Skeletal muscle tissue (tissue), 3 donors: ENCODE measurements at regions not wholly inside any gene's neighbourhood (a gene's known extent, or its start where the extent isn't known, plus 50 kb on each side); places are given as distances from the start of the nearest gene placed in this dataset.
"Not testable (repeated sequence)": the region's sequence is repeated elsewhere in the genome, so short reads cannot be mapped to it uniquely, and the experiment has no call there.

ENCODE experiments used
- H3K27ac ChIP-seq: one replicate; pipeline ENCODE4 v1.7.0; 2013; ENCODE audit warnings: mild to moderate bottlenecking, low read depth, low read length, inconsistent platforms
- H3K27me3 ChIP-seq, 3 donors: one replicate each; pipeline ENCODE4 v1.7.0; 2013; ENCODE audit warnings: low read length in 3 of 3; ENCODE audit not compliant: control insufficient read depth in 3 of 3, insufficient read depth in 3 of 3
- H3K36me3 ChIP-seq, 3 donors: one replicate each; pipeline ENCODE4 v1.7.0; 2013; ENCODE audit warnings: low read length in 3 of 3; ENCODE audit not compliant: control insufficient read depth in 3 of 3, insufficient read depth in 3 of 3
- H3K4me1 ChIP-seq, 3 donors: one replicate each; pipeline ENCODE4 v1.7.0; 2013; ENCODE audit warnings: low read length in 3 of 3, mild to moderate bottlenecking in 3 of 3; ENCODE audit not compliant: control insufficient read depth in 3 of 3, insufficient read depth in 3 of 3
- H3K4me3 ChIP-seq, 3 donors: one replicate each; pipeline ENCODE4 v1.7.0; 2013; ENCODE audit warnings: low read length in 3 of 3
- H3K9ac ChIP-seq, 3 donors: one replicate each; pipeline ENCODE4 v1.7.0; 2013; ENCODE audit warnings: low read length in 3 of 3, mild to moderate bottlenecking in 3 of 3, moderate library complexity in 2 of 3, low read depth in 1 of 3
- H3K9me3 ChIP-seq, 3 donors: one replicate each; pipeline ENCODE4 v1.7.0; 2013; ENCODE audit warnings: low read length in 3 of 3; ENCODE audit not compliant: control insufficient read depth in 3 of 3
- donor health status: Osteomylitis.

DNA sequence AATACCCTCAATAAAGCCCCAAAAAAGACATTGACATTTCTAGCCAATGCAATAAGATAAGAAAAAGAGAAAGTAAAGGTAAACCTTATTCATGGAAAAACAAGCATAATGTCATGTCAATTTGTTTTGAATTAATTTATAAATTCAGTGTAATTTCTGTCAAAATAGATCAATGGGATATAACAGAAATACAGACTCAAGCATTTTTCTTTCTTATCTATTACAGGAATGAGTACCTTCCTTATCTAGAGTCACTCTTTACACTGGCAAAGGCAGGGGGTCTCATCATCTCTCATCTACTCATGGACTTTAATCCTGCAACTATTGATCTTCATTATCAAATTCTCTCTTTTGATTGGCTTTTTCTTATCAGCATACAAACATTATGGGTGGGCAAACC is 127.1 kb upstream of the SHH start:
- H3K9ac ChIP-seq = no peak overlapping the region
- no peak overlapping the region for H3K27ac ChIP-seq
- H3K4me1 ChIP-seq = no peaks in the 10 kb centered on the region
- peaks cover 2 to 6% (median 3%) of the 10 kb centered on the region in 3 donors for H3K9me3 ChIP-seq
- no peak overlapping the region for H3K4me3 ChIP-seq
- no peaks in the 10 kb centered on the region for H3K36me3 ChIP-seq
- peaks cover 0 to 6% (median 4%) of the 10 kb centered on the region in 3 donors for H3K27me3 ChIP-seq

- Histone ChIP-seq H3K4me1 (no peaks in the 10 kb centered on the region), H3K36me3 (no peaks in the 10 kb centered on the region), H3K9me3 (peaks cover 2 to 6% (median 3%) of the 10 kb centered on the region in 3 donors), H3K27me3 (peaks cover 0 to 6% (median 4%) of the 10 kb centered on the region in 3 donors), H3K27ac (no peak overlapping the region), H3K9ac (no peak overlapping the region), H3K4me3 (no peak overlapping the region)
These were observed 125.9 kb upstream of the SHH start for GRCh38 chr7:155938129-155938528.

GRCh38 chr7:155935726-155936125 is 123.5 kb upstream of the SHH start:
- Histone ChIP-seq H3K4me1 (no peaks in the 10 kb centered on the region), H3K9ac (no peak overlapping the region), H3K4me3 (no peak overlapping the region), H3K36me3 (no peaks in the 10 kb centered on the region), H3K27ac (no peak overlapping the region), H3K27me3 (peaks cover 1 to 11% (median 4%) of the 10 kb centered on the region in 3 donors), H3K9me3 (peaks cover 2 to 6% (median 3%) of the 10 kb centered on the region in 3 donors)

GRCh38 chr7:155935005-155935557 is 122.8 kb upstream of the SHH start:
- Histone ChIP-seq H3K36me3 (no peaks in the 10 kb centered on the region), H3K4me3 (no peak overlapping the region), H3K27me3 (peaks cover 3 to 11% (median 4%) of the 10 kb centered on the region in 3 donors), H3K9me3 (peaks cover 2 to 6% (median 3%) of the 10 kb centered on the region in 3 donors), H3K4me1 (no peaks in the 10 kb centered on the region), H3K27ac (no peak overlapping the region), H3K9ac (no peak overlapping the region)

DNA sequence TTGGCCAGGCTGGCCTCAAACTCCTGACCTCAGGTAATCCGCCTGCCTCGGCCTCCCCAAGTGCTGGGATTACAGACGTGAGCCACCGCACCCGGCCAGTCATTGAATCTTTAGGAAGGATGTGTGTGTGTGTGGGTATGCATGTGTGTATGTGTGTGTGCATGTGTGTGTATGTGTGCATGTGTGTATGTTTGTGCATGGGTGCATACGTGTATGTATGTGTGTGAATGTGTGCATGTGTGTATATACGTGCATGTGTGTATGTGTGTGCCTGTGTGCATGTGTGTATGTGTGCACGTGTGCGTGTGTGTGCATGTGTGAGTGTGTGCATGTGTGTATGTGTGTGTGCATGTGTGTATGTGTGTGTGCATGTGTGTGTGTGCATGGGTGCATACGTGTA is 120.1 kb upstream of the SHH start:
- not testable (repeated sequence) for H3K36me3 ChIP-seq, H3K27ac ChIP-seq, H3K4me3 ChIP-seq, H3K4me1 ChIP-seq, H3K9ac ChIP-seq, H3K9me3 ChIP-seq, H3K27me3 ChIP-seq

DNA sequence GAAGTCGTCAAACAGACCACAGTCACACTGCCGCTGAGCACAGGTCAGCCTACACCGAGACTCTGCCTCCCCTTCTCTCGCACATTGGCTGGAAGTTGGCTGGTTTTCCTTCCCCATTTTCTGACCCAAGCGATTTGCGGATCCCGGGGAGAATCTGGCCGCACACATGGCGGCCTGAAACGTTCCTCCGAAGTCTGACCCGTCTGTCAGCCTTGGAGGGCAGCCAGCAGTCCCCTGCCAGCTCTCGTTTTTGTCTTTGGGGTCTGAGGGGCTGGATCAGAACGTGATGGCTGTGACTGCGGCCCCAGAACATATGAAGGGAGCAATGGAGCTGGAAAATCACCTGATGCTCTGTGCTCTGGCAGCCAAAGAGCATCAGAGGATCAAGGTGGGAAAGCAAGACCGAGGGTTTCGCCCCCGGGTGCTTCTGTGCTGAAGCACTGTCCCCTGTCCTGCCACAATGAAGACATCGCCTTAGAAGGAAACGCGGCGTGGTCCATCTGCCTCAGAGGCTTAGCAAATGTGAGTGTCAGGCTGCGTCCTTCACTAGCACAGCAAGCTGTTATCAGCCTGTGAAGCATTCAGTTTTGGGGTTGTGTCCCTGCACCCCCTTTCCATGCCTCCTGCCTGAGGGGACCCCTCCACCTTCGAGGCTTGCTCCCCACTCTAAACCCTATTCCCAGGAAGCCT is 119.3 kb upstream of the SHH start:
- Histone ChIP-seq H3K9ac (no peak overlapping the region), H3K36me3 (no peaks in the 10 kb centered on the region), H3K4me3 (no peak overlapping the region), H3K27ac (no peak overlapping the region), H3K4me1 (no peaks in the 10 kb centered on the region), H3K9me3 (peaks cover 0 to 6% (median 0%) of the 10 kb centered on the region in 3 donors), H3K27me3 (peaks cover 3 to 10% (median 7%) of the 10 kb centered on the region in 3 donors)

GRCh38 chr7:155930527-155930926 is 118.3 kb upstream of the SHH start:
- H3K4me1 ChIP-seq = no peaks in the 10 kb centered on the region
- no peak overlapping the region for H3K9ac ChIP-seq
- H3K27ac ChIP-seq = no peak overlapping the region
- no peak overlapping the region for H3K4me3 ChIP-seq
- peaks cover 3 to 13% (median 3%) of the 10 kb centered on the region in 3 donors for H3K27me3 ChIP-seq
- peaks cover 0 to 6% (median 0%) of the 10 kb centered on the region in 3 donors for H3K9me3 ChIP-seq
- H3K36me3 ChIP-seq = no peaks in the 10 kb centered on the region

GRCh38 chr7:155930061-155930460 is 117.8 kb upstream of the SHH start:
- H3K9me3 ChIP-seq = peaks cover 0 to 6% (median 0%) of the 10 kb centered on the region in 3 donors
- H3K36me3 ChIP-seq = no peaks in the 10 kb centered on the region
- no peaks in the 10 kb centered on the region for H3K4me1 ChIP-seq
- H3K9ac ChIP-seq = no peak overlapping the region
- H3K27me3 ChIP-seq = peaks cover 2 to 13% (median 3%) of the 10 kb centered on the region in 3 donors
- H3K4me3 ChIP-seq = no peak overlapping the region
- H3K27ac ChIP-seq = no peak overlapping the region

GRCh38 chr7:155928583-155928982 is 116.3 kb upstream of the SHH start:
- H3K4me3 ChIP-seq = no peak overlapping the region
- peaks cover 0 to 6% (median 0%) of the 10 kb centered on the region in 3 donors for H3K9me3 ChIP-seq
- no peak overlapping the region for H3K9ac ChIP-seq
- peaks cover 2 to 16% (median 3%) of the 10 kb centered on the region in 3 donors for H3K27me3 ChIP-seq
- no peaks in the 10 kb centered on the region for H3K4me1 ChIP-seq
- no peaks in the 10 kb centered on the region for H3K36me3 ChIP-seq
- no peak overlapping the region for H3K27ac ChIP-seq

DNA sequence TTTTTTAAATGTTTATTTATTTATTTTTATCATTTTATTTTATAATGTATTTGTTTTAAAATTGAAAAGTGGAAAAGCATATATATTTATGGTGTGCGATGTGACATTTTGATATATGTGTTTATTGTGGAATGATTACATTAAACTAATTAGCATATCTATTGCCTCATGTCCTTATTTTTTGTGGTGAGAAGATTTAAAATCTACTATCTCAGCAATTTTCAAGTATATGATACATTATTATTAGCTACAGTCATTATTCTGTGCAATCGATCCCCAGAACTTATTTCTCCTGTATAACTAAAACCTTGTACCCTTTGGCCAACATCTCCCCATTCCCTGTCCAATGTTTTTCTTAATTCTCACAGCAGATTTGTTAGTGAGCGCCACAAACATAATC is 115.6 kb upstream of the SHH start:
- Histone ChIP-seq H3K27ac (no peak overlapping the region), H3K27me3 (peaks cover 2 to 16% (median 3%) of the 10 kb centered on the region in 3 donors), H3K4me1 (no peaks in the 10 kb centered on the region), H3K9me3 (peaks cover 0 to 6% (median 0%) of the 10 kb centered on the region in 3 donors), H3K36me3 (no peaks in the 10 kb centered on the region), H3K4me3 (no peak overlapping the region), H3K9ac (no peak overlapping the region)
